ENCODE measurements at regions not wholly inside any gene's neighbourhood (a gene's known extent, or its start where the extent isn't known, plus 50 kb on each side); places are given as distances from the start of the nearest gene placed in this dataset.

GRCh38 chr18:76546088-76546435 is 51.0 kb upstream of the ZNF516 start:
- H3K4me3 ChIP-seq (ENCODE audit: low read depth, low read length, poor library complexity, severe bottlenecking): no peak overlapping the region
- H3K27ac ChIP-seq (ENCODE audit: low read depth, low read length, poor library complexity, severe bottlenecking): no peak overlapping the region
- no peaks in the 10 kb centered on the region for H3K27me3 ChIP-seq (ENCODE audit: insufficient read depth, low read length)
- no peaks in the 10 kb centered on the region for H3K4me1 ChIP-seq (ENCODE audit: insufficient read depth, low read length, severe bottlenecking)
- no peaks in the 10 kb centered on the region for H3K9me2 ChIP-seq (ENCODE audit: low read depth, low read length)
- no peaks in the 10 kb centered on the region for H4K20me1 ChIP-seq (ENCODE audit: insufficient read depth, low read length)
- H2AFZ ChIP-seq (ENCODE audit: low read length): no peak overlapping the region
- H3K79me2 ChIP-seq (ENCODE audit: insufficient read depth, low read length): no peaks in the 10 kb centered on the region
- no peak for TF ChIP-seq CTCF (IDR thresholded peaks at IDR 0.05; ENCODE audit: low read length)
- no peak for TF ChIP-seq EZH2 (IDR thresholded peaks at IDR 0.05; ENCODE audit: borderline replicate concordance, low read length)
- no peak overlapping the region for H3K4me2 ChIP-seq (ENCODE audit: low read length)
- H3K9ac ChIP-seq (ENCODE audit: low read length): no peak overlapping the region
- H3K9me3 ChIP-seq (ENCODE audit: low read length): no peaks in the 10 kb centered on the region
- H3K36me3 ChIP-seq (ENCODE audit: insufficient read depth, low read length): no peaks in the 10 kb centered on the region
- H3F3A ChIP-seq (ENCODE audit: insufficient read depth, low read length): no peaks in the 10 kb centered on the region

GRCh38 chr18:76545433-76546087 is 50.5 kb upstream of the ZNF516 start:
- no peaks in the 10 kb centered on the region for H3K79me2 ChIP-seq (ENCODE audit: insufficient read depth, low read length)
- no peaks in the 10 kb centered on the region for H3K9me2 ChIP-seq (ENCODE audit: low read depth, low read length)
- no peaks in the 10 kb centered on the region for H3F3A ChIP-seq (ENCODE audit: insufficient read depth, low read length)
- no peak overlapping the region for H3K9ac ChIP-seq (ENCODE audit: low read length)
- no peak overlapping the region for H3K27ac ChIP-seq (ENCODE audit: low read depth, low read length, poor library complexity, severe bottlenecking)
- no peaks in the 10 kb centered on the region for H3K9me3 ChIP-seq (ENCODE audit: low read length)
- H3K4me3 ChIP-seq (ENCODE audit: low read depth, low read length, poor library complexity, severe bottlenecking): no peak overlapping the region
- TF ChIP-seq CTCF (IDR thresholded peaks at IDR 0.05; ENCODE audit: low read length) (no peak), EZH2 (IDR thresholded peaks at IDR 0.05; ENCODE audit: borderline replicate concordance, low read length) (no peak)
- no peaks in the 10 kb centered on the region for H3K27me3 ChIP-seq (ENCODE audit: insufficient read depth, low read length)
- no peak overlapping the region for H3K4me2 ChIP-seq (ENCODE audit: low read length)
- no peaks in the 10 kb centered on the region for H4K20me1 ChIP-seq (ENCODE audit: insufficient read depth, low read length)
- no peaks in the 10 kb centered on the region for H3K4me1 ChIP-seq (ENCODE audit: insufficient read depth, low read length, severe bottlenecking)
- H2AFZ ChIP-seq (ENCODE audit: low read length): no peak overlapping the region
- H3K36me3 ChIP-seq (ENCODE audit: insufficient read depth, low read length): no peaks in the 10 kb centered on the region

DNA sequence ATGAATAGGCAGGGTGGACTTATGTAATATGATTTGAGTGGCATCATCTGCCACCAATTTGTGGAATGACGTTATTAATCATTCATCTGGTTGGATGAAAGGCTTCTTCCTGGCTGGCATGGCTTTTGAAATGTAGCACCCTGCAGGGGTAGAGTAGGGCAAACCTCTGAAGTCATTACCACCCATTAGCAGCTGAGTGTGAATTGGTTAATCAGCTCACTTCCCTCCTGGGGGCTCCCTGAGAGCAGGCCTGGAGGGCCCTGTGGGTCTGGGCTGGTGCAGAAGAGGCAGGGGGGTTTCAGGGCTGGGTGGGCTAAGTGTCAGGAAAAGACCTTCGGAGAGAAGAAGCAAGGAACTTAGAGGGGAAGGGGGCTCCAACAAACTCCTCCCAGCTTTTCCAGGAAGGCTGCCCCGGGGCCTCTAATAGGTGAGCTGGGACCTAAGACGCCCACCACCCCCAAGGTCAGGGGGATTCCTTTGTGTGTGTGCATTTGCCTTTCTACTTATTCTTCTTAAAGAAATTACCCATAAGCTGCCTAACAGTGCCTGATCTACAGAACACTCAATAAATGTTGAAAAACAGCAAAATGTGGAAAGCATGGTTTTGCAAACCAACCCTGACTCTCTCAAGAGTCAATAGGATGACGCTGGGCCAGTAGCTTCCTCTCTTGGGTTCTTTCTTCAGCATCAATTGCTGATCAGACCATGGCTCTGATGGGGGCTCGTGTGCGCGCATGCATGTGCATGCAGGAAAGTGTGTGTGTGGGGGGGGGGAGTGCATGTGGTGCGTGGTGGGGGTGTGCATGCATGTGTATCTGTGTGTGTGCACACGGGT is 49.7 kb upstream of the ZNF516 start:
- Histone ChIP-seq H3F3A (ENCODE audit: insufficient read depth, low read length) (no peaks in the 10 kb centered on the region), H3K9me2 (ENCODE audit: low read depth, low read length) (no peaks in the 10 kb centered on the region), H3K36me3 (ENCODE audit: insufficient read depth, low read length) (no peaks in the 10 kb centered on the region), H3K4me2 (ENCODE audit: low read length) (no peak overlapping the region), H3K27me3 (ENCODE audit: insufficient read depth, low read length) (no peaks in the 10 kb centered on the region), H3K9me3 (ENCODE audit: low read length) (no peaks in the 10 kb centered on the region), H3K4me1 (ENCODE audit: insufficient read depth, low read length, severe bottlenecking) (no peaks in the 10 kb centered on the region), H3K79me2 (ENCODE audit: insufficient read depth, low read length) (no peaks in the 10 kb centered on the region), H3K9ac (ENCODE audit: low read length) (no peak overlapping the region), H2AFZ (ENCODE audit: low read length) (no peak overlapping the region), H4K20me1 (ENCODE audit: insufficient read depth, low read length) (no peaks in the 10 kb centered on the region), H3K4me3 (ENCODE audit: low read depth, low read length, poor library complexity, severe bottlenecking) (no peak overlapping the region), H3K27ac (ENCODE audit: low read depth, low read length, poor library complexity, severe bottlenecking) (no peak overlapping the region)
- no peak for TF ChIP-seq CTCF (IDR thresholded peaks at IDR 0.05; ENCODE audit: low read length)
- no peak for TF ChIP-seq EZH2 (IDR thresholded peaks at IDR 0.05; ENCODE audit: borderline replicate concordance, low read length)
